AML-193 (cell line): ENCODE measurements at regions not wholly inside any gene's neighbourhood (a gene's known extent, or its start where the extent isn't known, plus 50 kb on each side); places are given as distances from the start of the nearest gene placed in this dataset.
A peak's percentile ranks its signal among the peaks of the same experiment; 100 is the strongest.
"Not testable (repeated sequence)": the region's sequence is repeated elsewhere in the genome, so short reads cannot be mapped to it uniquely, and the experiment has no call there.

Experiments
- DNase-seq, 2 experiments: peaks; one replicate each; lab custom pipeline; 2025; lab: John Stamatoyannopoulos, UW

DNA sequence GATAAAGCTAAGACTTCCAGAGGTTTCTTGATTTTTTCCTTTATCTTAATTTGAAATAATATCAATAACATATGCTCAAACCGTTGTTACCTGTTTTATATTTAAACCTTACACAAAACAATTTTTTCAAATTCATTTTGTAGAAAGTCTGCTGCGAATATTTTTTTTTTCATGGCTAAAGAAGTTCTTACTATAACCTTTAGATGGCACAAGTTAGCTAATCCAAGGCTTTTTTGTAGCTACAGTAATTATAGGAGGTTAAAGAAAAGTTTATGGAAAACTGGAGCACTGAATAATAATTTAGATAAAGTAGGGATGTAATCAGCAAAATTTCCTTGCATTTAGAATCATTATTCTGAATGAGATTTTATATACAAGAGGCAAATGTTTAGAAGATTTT, 78.0 kb upstream of the PNPT1 start:
- DNase-seq = peak; percentile 13 to 29

DNA sequence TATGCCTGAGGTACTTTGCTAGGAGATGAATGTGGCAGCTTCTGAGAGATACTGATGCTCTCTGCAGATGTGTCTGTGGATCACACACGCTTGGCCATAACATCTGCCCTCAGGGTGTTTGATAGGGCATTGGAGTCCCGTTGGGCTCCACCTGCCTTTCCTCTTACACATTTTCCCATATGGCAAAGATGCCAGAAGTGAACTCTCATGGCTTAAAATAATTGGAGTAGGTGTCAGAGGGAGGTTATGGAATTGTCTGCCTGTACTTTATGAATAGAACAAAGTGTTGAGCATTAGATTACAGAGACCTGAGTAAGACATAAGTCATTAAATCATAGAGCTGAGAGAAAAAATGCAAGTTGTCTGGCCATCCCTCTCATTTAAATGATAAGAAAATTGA, 75.3 kb upstream of the PNPT1 start:
- DNase-seq = no peak

DNA sequence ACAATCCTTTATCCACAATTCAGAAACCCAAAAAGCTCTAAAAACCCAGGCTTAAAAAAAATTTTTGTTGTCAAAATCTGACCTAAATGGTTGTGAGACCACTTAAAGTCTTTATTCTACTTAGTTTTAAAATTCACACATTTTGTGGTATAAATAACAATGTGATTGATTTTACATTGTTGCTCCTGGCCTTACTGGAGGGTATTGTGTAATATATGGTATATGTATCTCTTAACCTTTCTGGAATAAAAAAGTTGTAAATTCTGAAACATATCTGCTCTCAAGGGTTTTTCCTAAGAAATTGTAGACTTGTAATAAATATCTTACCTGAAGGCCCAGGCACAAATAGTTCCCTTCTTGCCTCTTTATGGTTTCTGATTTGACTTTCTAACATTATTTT, 73.3 kb upstream of the PNPT1 start:
- no peak for DNase-seq

DNA sequence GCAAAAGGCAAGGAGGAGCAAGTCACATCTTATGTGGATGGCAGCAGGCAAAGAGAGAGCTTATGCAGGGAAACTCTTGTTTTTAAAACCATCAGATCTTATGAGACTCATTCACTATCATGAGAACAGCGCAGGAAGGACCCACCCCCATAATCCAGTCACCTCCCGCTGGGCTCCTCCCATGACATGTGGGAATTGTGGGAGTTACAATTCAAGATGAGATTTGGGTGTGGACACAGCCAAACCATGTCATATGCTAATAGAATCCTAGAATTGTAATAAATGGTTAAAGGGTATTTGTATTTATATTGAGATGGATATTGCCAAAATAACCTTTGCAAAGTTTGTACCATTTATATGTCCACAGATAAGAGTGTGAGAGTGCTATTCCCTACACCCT, 72.1 kb upstream of the PNPT1 start:
- DNase-seq = not testable (repeated sequence)

DNA sequence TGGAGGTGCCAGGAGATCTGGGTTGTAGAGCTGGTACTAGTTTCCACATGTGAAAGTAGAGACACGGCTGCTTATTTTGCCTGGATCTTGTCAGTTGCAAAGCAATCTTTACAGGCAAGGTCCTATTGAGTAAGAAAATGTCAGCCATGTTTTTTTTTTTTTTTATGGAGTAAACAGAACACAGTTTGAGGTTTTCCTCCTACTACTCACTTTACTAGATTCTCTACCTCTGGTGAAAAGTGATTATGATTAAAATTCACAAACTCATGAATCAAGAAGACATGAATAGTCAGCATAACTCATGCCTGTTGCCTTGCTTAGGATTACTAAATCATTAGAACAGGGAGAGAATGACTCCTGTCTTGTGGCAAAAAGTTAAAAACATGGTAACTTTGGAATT, 70.1 kb upstream of the PNPT1 start:
- no peak for DNase-seq

DNA sequence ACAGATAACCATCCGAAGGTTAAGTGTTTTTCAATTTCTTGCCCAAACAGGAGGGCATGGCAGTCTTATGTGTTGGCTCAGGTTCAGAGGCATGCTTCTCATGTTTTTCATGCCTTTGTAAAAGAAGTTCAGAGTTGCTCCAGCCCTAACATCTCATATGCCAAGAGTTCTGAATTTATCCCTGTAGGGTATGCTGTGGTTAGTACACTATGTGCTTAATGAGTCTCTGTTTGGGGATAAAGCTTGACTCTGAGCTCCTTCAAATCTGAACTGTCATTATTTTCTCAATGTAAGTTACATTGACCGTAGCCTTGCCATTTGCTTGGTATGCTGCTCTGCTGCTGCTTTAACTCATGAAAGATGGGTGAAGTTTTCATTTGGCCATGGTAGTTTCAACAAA, 67.9 kb upstream of the PNPT1 start:
- DNase-seq = no peak

DNA sequence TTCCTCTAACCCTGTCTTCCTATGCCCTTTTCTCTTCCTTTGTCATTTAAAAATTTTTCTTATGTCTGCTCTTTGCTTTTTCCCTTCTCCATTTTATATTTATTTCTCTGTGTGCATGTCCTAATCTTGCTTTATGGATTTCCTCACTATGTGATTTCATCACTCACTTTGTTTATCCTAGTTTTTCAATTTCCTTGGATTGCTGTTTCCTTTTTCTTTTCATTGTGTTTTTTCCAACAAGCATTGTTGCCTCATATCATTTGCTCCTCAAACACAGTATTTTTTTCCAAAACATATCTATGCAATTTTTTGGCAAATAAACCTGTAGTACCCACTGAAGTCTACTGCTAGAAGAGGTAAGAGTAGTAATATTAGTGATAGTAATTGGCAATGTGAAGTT, 67.4 kb upstream of the PNPT1 start:
- no peak for DNase-seq

DNA sequence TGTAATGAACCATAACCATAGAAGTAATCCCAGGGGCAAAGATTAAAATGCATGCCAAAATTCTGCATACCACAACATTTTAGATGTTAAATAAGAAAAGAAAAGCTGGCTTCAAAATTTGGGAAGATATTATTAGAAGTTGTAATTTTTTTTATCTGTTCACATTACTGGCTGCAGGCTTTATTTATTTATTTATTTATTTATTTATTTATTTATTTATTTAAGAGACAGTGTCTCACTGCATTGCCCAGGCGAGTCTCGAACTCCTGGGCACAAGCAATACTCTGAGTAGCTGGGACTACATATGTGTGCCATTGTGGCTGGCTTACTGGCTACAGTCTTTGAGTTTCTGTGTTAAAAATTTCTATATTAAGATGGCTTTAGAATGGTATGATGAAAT, 66.5 kb upstream of the PNPT1 start:
- no peak for DNase-seq

DNA sequence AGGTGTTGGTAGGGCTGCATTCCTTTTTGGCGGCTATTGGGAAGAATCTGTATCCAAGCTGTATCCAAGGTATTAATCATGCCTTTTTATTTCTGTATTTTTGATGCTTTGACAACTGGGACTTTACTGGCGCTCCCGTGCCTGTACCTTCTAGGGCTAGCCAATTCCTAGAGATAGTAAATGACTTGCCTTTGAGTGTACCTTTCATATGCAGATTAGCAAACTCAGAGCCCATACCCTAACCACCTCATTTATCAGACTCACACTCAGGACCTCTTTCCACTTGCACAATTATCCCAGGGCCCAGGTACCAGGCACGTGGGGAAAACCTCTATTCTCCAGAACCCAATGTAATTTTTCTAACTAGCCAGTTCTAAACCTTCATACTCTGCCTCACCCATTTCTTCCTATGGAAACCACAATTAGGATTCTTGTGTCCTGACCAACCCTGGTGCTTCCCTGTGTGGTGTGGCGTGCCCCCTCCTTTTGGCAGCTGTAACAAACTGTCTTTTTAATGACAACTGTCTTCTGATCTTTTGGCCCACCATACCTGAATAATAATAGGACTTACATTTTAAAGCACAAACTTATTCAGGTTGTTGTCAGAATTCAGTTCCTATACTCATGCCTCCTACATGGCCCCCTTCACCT, 65.8 kb upstream of the PNPT1 start:
- no peak for DNase-seq

DNA sequence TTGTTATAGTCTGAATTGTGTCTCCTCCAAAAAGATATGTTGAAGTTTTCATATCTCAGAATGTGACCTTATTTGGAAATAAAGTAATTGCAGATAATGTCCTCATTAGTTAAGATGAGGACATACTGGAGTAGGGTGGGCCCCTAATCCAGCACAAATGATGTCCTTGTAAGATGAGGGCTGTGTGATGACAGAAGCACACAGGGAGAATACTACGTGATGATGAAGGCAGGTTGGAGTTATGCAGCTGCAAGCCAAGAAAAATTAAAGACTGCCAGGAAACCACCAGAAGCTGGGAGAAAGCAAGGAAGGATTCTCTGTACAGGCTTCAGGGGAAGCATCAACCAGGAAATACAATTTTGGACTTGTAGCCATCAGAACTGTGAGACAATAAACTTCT, 58.3 kb upstream of the PNPT1 start:
- DNase-seq = no peak

DNA sequence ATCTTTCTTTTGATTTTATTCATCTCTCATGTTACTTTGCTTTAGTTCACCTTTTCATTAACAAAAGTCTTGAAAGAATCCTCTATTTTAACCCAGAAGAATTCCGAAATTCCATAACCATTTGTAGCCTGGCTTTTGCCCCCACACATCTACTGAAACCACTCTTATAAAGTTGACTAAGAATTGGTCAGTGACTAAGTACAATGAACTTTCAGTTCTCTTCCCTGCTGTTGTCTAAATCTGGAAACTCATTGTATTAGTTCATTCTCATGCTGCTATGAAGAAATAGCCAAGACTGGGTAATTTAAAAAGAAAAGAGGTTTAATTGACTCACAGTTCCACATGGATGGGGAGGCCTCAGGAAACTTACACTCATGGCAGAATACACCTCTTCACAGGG, 49.9 kb upstream of the PNPT1 start:
- no peak for DNase-seq
